ENCODE measurements at regions not wholly inside any gene's neighbourhood (a gene's known extent, or its start where the extent isn't known, plus 50 kb on each side); places are given as distances from the start of the nearest gene placed in this dataset.
A peak's percentile ranks its signal among the peaks of the same experiment; 100 is the strongest.

GRCh38 chr5:79898611-79899010 lies 92.5 kb downstream of the MTX3 start:
- no peak for DNase-seq (ENCODE audit: low read depth, low spot score)
- peaks cover 4% of the 10 kb centered on the region for H3K9me3 Mint-ChIP-seq
- H3K4me1 Mint-ChIP-seq = no peaks in the 10 kb centered on the region
- H3K27me3 Mint-ChIP-seq (ENCODE audit: low read depth) = peaks cover 3% of the 10 kb centered on the region
- H3K36me3 Mint-ChIP-seq (ENCODE audit: low read depth) = no peaks in the 10 kb centered on the region
- H3K27ac Mint-ChIP-seq (ENCODE audit: unreplicated experiment) = no peak overlapping the region
- TF ChIP-seq, protein P1, sequence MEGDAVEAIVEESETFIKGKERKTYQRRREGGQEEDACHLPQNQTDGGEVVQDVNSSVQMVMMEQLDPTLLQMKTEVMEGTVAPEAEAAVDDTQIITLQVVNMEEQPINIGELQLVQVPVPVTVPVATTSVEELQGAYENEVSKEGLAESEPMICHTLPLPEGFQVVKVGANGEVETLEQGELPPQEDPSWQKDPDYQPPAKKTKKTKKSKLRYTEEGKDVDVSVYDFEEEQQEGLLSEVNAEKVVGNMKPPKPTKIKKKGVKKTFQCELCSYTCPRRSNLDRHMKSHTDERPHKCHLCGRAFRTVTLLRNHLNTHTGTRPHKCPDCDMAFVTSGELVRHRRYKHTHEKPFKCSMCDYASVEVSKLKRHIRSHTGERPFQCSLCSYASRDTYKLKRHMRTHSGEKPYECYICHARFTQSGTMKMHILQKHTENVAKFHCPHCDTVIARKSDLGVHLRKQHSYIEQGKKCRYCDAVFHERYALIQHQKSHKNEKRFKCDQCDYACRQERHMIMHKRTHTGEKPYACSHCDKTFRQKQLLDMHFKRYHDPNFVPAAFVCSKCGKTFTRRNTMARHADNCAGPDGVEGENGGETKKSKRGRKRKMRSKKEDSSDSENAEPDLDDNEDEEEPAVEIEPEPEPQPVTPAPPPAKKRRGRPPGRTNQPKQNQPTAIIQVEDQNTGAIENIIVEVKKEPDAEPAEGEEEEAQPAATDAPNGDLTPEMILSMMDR (conservative IDR thresholded peaks at IDR 0.05) = no peak
- no peak overlapping the region for H3K4me3 Mint-ChIP-seq

DNA sequence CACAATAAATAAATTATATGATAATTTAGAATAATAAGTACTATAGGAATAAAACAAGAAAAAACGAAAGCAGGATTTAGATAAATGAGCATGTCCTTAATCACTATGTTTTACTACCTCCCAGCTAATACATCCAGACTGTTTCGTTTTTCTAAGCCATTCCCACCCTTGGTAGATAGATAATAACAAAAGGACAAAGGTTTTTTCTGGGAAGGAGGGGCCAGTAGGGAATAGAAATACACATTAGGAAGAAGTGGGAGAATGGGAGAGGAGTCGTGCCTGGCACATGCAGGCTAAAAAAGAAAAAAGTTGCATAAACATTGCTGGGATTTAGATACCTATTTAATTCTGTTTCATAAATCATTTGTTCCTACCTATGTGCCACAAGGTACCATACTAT lies 97.1 kb downstream of the MTX3 start:
- no peaks in the 10 kb centered on the region for H3K36me3 Mint-ChIP-seq (ENCODE audit: low read depth)

DNA sequence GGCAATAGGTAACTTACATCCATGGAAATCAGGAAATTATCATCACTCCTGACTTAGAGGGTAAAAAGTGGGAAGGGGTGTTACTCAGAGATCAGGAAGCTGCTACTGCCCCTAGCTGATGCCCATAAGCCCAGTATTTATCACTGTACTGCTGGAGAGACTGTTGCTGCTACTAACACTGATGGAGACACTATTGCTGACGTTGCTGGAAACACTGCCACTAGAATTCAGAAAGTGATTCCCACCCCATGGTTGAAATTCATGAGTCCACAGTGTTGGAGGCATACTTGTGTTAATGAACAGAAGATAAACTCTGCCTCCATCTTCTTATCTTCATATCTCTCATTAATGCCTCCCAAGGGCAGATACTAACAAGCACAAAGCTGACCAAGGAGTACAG lies 97.6 kb downstream of the MTX3 start:
- Mint-ChIP-seq H3K27me3 (ENCODE audit: low read depth) (peaks cover 3% of the 10 kb centered on the region), H3K36me3 (ENCODE audit: low read depth) (no peaks in the 10 kb centered on the region), H3K9me3 (no peaks in the 10 kb centered on the region), H3K4me1 (no peaks in the 10 kb centered on the region), H3K4me3 (no peak overlapping the region), H3K27ac (ENCODE audit: unreplicated experiment) (no peak overlapping the region)
- TF ChIP-seq, protein P1 (conservative IDR thresholded peaks at IDR 0.05) = no peak
- no peak for DNase-seq (ENCODE audit: low read depth, low spot score)

More for the DNA sequence above, 97.1 kb downstream of the MTX3 start:
- H3K27me3 Mint-ChIP-seq (ENCODE audit: low read depth) = peaks cover 3% of the 10 kb centered on the region
- TF ChIP-seq, protein P1 (conservative IDR thresholded peaks at IDR 0.05) = no peak
- H3K27ac Mint-ChIP-seq (ENCODE audit: unreplicated experiment) = no peak overlapping the region
- no peaks in the 10 kb centered on the region for H3K4me1 Mint-ChIP-seq
- no peak overlapping the region for H3K4me3 Mint-ChIP-seq
- H3K9me3 Mint-ChIP-seq = no peaks in the 10 kb centered on the region
- DNase-seq (ENCODE audit: low read depth, low spot score) = no peak

DNA sequence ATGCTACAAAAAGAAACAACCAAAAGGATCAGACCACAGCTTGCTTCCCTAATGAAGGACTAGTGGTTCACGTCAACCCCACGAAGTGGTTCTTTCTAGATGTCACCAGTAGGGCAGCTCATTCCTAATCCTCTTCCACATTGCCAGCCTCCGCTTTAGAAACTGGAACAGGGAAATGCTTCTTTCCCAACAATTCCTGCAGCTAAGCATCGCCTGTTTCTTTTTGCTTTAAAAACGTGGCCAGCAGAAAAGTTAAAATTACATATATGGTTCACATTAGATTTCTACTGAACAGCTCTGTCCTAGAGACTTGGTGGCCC lies 100.2 kb downstream of the MTX3 start:
- H3K36me3 Mint-ChIP-seq (ENCODE audit: low read depth) = no peaks in the 10 kb centered on the region
- H3K4me1 Mint-ChIP-seq = no peaks in the 10 kb centered on the region
- H3K9me3 Mint-ChIP-seq = peaks cover 6% of the 10 kb centered on the region
- H3K27ac Mint-ChIP-seq (ENCODE audit: unreplicated experiment) = no peak overlapping the region
- H3K4me3 Mint-ChIP-seq = no peak overlapping the region
- peaks cover 3% of the 10 kb centered on the region for H3K27me3 Mint-ChIP-seq (ENCODE audit: low read depth)
- DNase-seq (ENCODE audit: low read depth, low spot score) = no peak
- TF ChIP-seq, protein P1 (conservative IDR thresholded peaks at IDR 0.05) = peak; percentile 35

DNA sequence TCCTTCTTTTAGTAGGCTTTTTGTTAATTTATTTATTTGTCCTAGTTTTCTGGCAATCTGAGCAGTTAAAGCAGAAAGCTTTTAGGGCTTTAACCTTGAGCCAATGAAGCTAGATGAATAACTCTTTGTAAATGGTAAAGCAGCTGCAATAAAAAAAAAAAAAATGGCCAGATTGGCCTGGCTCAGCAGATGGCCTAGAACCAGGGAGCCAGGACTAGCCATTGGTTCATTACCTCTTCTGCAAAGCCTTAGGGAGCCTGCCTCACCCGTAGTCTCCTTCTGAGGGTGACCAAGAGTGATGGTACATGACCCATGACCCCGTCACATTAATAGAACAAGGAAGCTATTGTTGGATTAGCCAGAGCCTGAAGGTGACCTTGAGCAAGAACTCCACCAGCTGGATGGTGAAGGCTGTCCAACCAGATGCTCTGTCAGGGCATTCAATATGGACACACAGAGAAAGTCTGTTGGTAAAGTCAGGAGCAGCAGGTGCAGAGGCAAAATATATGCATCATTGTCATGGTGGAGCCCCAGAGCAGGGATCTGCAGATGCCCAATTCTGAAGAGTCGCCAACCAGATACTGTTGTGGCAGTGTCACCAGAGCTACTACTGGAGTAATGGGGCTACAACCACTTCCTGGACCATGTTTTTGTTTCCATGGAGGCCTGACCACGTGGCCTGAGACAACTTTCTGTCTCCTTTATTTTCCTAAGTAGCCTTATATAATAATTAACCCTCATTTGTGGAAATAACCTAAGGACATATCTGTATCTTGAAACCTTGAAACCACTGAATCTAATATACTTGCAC lies 100.7 kb downstream of the MTX3 start:
- DNase-seq (ENCODE audit: low read depth, low spot score) = no peak
- no peaks in the 10 kb centered on the region for H3K4me1 Mint-ChIP-seq
- TF ChIP-seq, protein P1 (conservative IDR thresholded peaks at IDR 0.05) = no peak
- peaks cover 6% of the 10 kb centered on the region for H3K9me3 Mint-ChIP-seq
- H3K27me3 Mint-ChIP-seq (ENCODE audit: low read depth) = peaks cover 3% of the 10 kb centered on the region
- H3K36me3 Mint-ChIP-seq (ENCODE audit: low read depth) = no peaks in the 10 kb centered on the region
- H3K27ac Mint-ChIP-seq (ENCODE audit: unreplicated experiment) = no peak overlapping the region
- no peak overlapping the region for H3K4me3 Mint-ChIP-seq

All from neural crest cell (in vitro differentiated cells).